Memory B cell (primary cell): ENCODE measurements at regions not wholly inside any gene's neighbourhood (a gene's known extent, or its start where the extent isn't known, plus 50 kb on each side); places are given as distances from the start of the nearest gene placed in this dataset.
"Not testable (repeated sequence)": the region's sequence is repeated elsewhere in the genome, so short reads cannot be mapped to it uniquely, and the experiment has no call there.

Experiments used
- ATAC-seq: fragments of 150-1000 bp; cut with Tn5 transposase; 2 replicates; pipeline ENCODE4 v1.10.0; 2021; ENCODE audit warnings: low read depth, mild to moderate bottlenecking, moderate library complexity
- DNase-seq, 2 donors: peaks; one replicate each; pipeline ENCODE4 v3.0.0; 2022; ENCODE audit warnings: low spot score in 2 of 2
- H3K27ac Mint-ChIP-seq: one replicate; pipeline ENCODE4 v1.8.0; 2022; ENCODE audit warnings: mild to moderate bottlenecking, moderate library complexity, mixed read lengths
- H3K27me3 Mint-ChIP-seq: one replicate; pipeline ENCODE4 v1.8.0; 2022; ENCODE audit warnings: mixed read lengths
- H3K36me3 Mint-ChIP-seq: one replicate; pipeline ENCODE4 v1.8.0; 2022; ENCODE audit warnings: mild to moderate bottlenecking, mixed read lengths
- H3K4me1 Mint-ChIP-seq: one replicate; pipeline ENCODE4 v1.8.0; 2022; ENCODE audit warnings: mixed read lengths
- H3K4me3 Mint-ChIP-seq: one replicate; pipeline ENCODE4 v1.8.0; 2022; ENCODE audit warnings: mild to moderate bottlenecking, moderate library complexity, mixed read lengths
- H3K9me3 Mint-ChIP-seq: one replicate; pipeline ENCODE4 v1.8.0; 2022; ENCODE audit warnings: mixed read lengths

- H3K27ac Mint-ChIP-seq, result no peak overlapping the region
- no peaks in the 10 kb centered on the region for H3K4me1 Mint-ChIP-seq
- ATAC-seq (no peak), DNase-seq (no peak)
- H3K4me3 Mint-ChIP-seq, result no peak overlapping the region
- H3K36me3 Mint-ChIP-seq, result no peaks in the 10 kb centered on the region
- no peaks in the 10 kb centered on the region for H3K9me3 Mint-ChIP-seq
- no peaks in the 10 kb centered on the region for H3K27me3 Mint-ChIP-seq
Observed at GRCh38 chr5:118545470-118545869, 442.9 kb downstream of the DTWD2 start.

- no peaks in the 10 kb centered on the region for H3K36me3 Mint-ChIP-seq
Observed at GRCh38 chr5:118544887-118545449, 443.4 kb downstream of the DTWD2 start.

GRCh38 chr5:118533923-118534322, 454.4 kb downstream of the DTWD2 start:
- Mint-ChIP-seq H3K9me3 (no peaks in the 10 kb centered on the region), H3K4me3 (no peak overlapping the region), H3K27me3 (no peaks in the 10 kb centered on the region), H3K27ac (no peak overlapping the region), H3K4me1 (no peaks in the 10 kb centered on the region), H3K36me3 (no peaks in the 10 kb centered on the region)
- DNase-seq, result no peak
- no peak for ATAC-seq

More at GRCh38 chr5:118544887-118545449, 443.4 kb downstream of the DTWD2 start:
- Mint-ChIP-seq H3K4me1 (no peaks in the 10 kb centered on the region), H3K27me3 (no peaks in the 10 kb centered on the region), H3K27ac (no peak overlapping the region), H3K4me3 (no peak overlapping the region), H3K9me3 (no peaks in the 10 kb centered on the region)
- ATAC-seq (no peak), DNase-seq (no peak)

GRCh38 chr5:118533156-118533555, 455.2 kb downstream of the DTWD2 start:
- H3K9me3 Mint-ChIP-seq, result no peaks in the 10 kb centered on the region
- H3K36me3 Mint-ChIP-seq, result no peaks in the 10 kb centered on the region
- DNase-seq (no peak), ATAC-seq (no peak)
- H3K27ac Mint-ChIP-seq, result no peak overlapping the region
- peaks cover 2% of the 10 kb centered on the region for H3K27me3 Mint-ChIP-seq
- no peak overlapping the region for H3K4me3 Mint-ChIP-seq
- H3K4me1 Mint-ChIP-seq, result no peaks in the 10 kb centered on the region

- peaks cover 4% of the 10 kb centered on the region for H3K27me3 Mint-ChIP-seq
- H3K36me3 Mint-ChIP-seq, result no peaks in the 10 kb centered on the region
- ATAC-seq (no peak), DNase-seq (no peak)
- no peaks in the 10 kb centered on the region for H3K4me1 Mint-ChIP-seq
- no peak overlapping the region for H3K27ac Mint-ChIP-seq
- H3K9me3 Mint-ChIP-seq, result no peaks in the 10 kb centered on the region
- H3K4me3 Mint-ChIP-seq, result no peak overlapping the region
Observed at GRCh38 chr5:118531276-118531675, 457.1 kb downstream of the DTWD2 start.

- Mint-ChIP-seq H3K27me3 (peaks cover 6% of the 10 kb centered on the region), H3K9me3 (no peaks in the 10 kb centered on the region), H3K4me1 (no peaks in the 10 kb centered on the region), H3K4me3 (no peak overlapping the region), H3K36me3 (no peaks in the 10 kb centered on the region), H3K27ac (no peak overlapping the region)
- DNase-seq, result no peak
- no peak for ATAC-seq
Observed at GRCh38 chr5:118529361-118530144, 458.8 kb downstream of the DTWD2 start.

- Mint-ChIP-seq H3K9me3 (no peaks in the 10 kb centered on the region), H3K27me3 (peaks cover 5% of the 10 kb centered on the region), H3K36me3 (no peaks in the 10 kb centered on the region), H3K27ac (no peak overlapping the region), H3K4me1 (no peaks in the 10 kb centered on the region), H3K4me3 (no peak overlapping the region)
- DNase-seq, result no peak
- no peak for ATAC-seq
Observed at GRCh38 chr5:118522626-118523025, 465.7 kb downstream of the DTWD2 start.

- Mint-ChIP-seq H3K27ac (no peak overlapping the region), H3K4me1 (no peaks in the 10 kb centered on the region), H3K27me3 (peaks cover 5% of the 10 kb centered on the region), H3K36me3 (no peaks in the 10 kb centered on the region), H3K4me3 (no peak overlapping the region), H3K9me3 (no peaks in the 10 kb centered on the region)
- DNase-seq (no peak), ATAC-seq (no peak)
Observed at GRCh38 chr5:118520771-118521415, 467.5 kb downstream of the DTWD2 start.

- Mint-ChIP-seq H3K4me3 (no peak overlapping the region), H3K4me1 (no peaks in the 10 kb centered on the region), H3K27ac (no peak overlapping the region), H3K9me3 (no peaks in the 10 kb centered on the region), H3K36me3 (no peaks in the 10 kb centered on the region), H3K27me3 (peaks cover 3% of the 10 kb centered on the region)
- ATAC-seq (no peak), DNase-seq (no peak)
Observed at GRCh38 chr5:118519466-118519865, 468.9 kb downstream of the DTWD2 start.

- Mint-ChIP-seq H3K36me3 (no peaks in the 10 kb centered on the region), H3K27me3 (peaks cover 3% of the 10 kb centered on the region)
Observed at GRCh38 chr5:118518720-118519119, 469.6 kb downstream of the DTWD2 start.

GRCh38 chr5:118511846-118512245, 476.5 kb downstream of the DTWD2 start:
- peaks cover 2% of the 10 kb centered on the region for H3K4me1 Mint-ChIP-seq
- no peaks in the 10 kb centered on the region for H3K9me3 Mint-ChIP-seq
- no peaks in the 10 kb centered on the region for H3K36me3 Mint-ChIP-seq
- H3K27ac Mint-ChIP-seq, result no peak overlapping the region
- no peak overlapping the region for H3K4me3 Mint-ChIP-seq
- ATAC-seq, result no peak
- no peak for DNase-seq
- peaks cover 2% of the 10 kb centered on the region for H3K27me3 Mint-ChIP-seq

More at GRCh38 chr5:118518720-118519119, 469.6 kb downstream of the DTWD2 start:
- Mint-ChIP-seq H3K27ac (no peak overlapping the region), H3K4me3 (no peak overlapping the region), H3K4me1 (no peaks in the 10 kb centered on the region), H3K9me3 (no peaks in the 10 kb centered on the region)
- DNase-seq, result no peak
- no peak for ATAC-seq

GRCh38 chr5:118506217-118506852, 482.0 kb downstream of the DTWD2 start:
- Mint-ChIP-seq H3K27ac (no peak overlapping the region), H3K4me3 (no peak overlapping the region), H3K4me1 (peaks cover 4% of the 10 kb centered on the region), H3K9me3 (peaks cover 2% of the 10 kb centered on the region), H3K36me3 (no peaks in the 10 kb centered on the region), H3K27me3 (peaks cover 2% of the 10 kb centered on the region)
- DNase-seq, result no peak
- peak; percentile 60 for ATAC-seq

- not testable (repeated sequence) for H3K4me3 Mint-ChIP-seq, H3K36me3 Mint-ChIP-seq, H3K9me3 Mint-ChIP-seq, H3K4me1 Mint-ChIP-seq, H3K27me3 Mint-ChIP-seq, H3K27ac Mint-ChIP-seq, DNase-seq, ATAC-seq
Observed at GRCh38 chr5:118502232-118502631, 486.1 kb downstream of the DTWD2 start.

GRCh38 chr5:118491351-118491750, 497.0 kb downstream of the DTWD2 start:
- DNase-seq (no peak), ATAC-seq (no peak)
- Mint-ChIP-seq H3K27ac (no peak overlapping the region), H3K4me1 (no peaks in the 10 kb centered on the region), H3K4me3 (no peak overlapping the region), H3K36me3 (no peaks in the 10 kb centered on the region), H3K27me3 (peaks cover 2% of the 10 kb centered on the region), H3K9me3 (peaks cover 2% of the 10 kb centered on the region)
